ENCODE measurements at regions not wholly inside any gene's neighbourhood (a gene's known extent, or its start where the extent isn't known, plus 50 kb on each side); places are given as distances from the start of the nearest gene placed in this dataset.

GRCh38 chr15:47944637-47945288 is 176.0 kb upstream of the SLC24A5 start:
- Histone ChIP-seq H3K36me3 (ENCODE audit: low read length) (no peaks in the 10 kb centered on the region), H3K27me3 (ENCODE audit: low read length) (no peaks in the 10 kb centered on the region), H3K4me3 (ENCODE audit: insufficient read depth, low read length, poor library complexity, severe bottlenecking) (no peak overlapping the region), H3K9me3 (ENCODE audit: insufficient read depth, low read length) (no peaks in the 10 kb centered on the region), H3F3A (ENCODE audit: insufficient read depth) (no peaks in the 10 kb centered on the region), H3K9me2 (replicated peaks; ENCODE audit: insufficient read depth, low read length) (no peaks in the 10 kb centered on the region), H3K4me2 (ENCODE audit: low read depth, low read length, poor library complexity, severe bottlenecking) (no peak overlapping the region), H4K20me1 (ENCODE audit: low read depth, low read length) (no peaks in the 10 kb centered on the region), H2AFZ (ENCODE audit: low read depth, low read length, severe bottlenecking) (no peak overlapping the region), H3K9ac (ENCODE audit: low read length) (no peak overlapping the region), H3K79me2 (ENCODE audit: insufficient read depth, low read length) (no peaks in the 10 kb centered on the region), H3K27ac (ENCODE audit: low read depth, low read length) (no peak overlapping the region)
- no peak for TF ChIP-seq EZH2phosphoT487 (conservative IDR thresholded peaks at IDR 0.05; ENCODE audit: low read length)
- TF ChIP-seq, protein P1, sequence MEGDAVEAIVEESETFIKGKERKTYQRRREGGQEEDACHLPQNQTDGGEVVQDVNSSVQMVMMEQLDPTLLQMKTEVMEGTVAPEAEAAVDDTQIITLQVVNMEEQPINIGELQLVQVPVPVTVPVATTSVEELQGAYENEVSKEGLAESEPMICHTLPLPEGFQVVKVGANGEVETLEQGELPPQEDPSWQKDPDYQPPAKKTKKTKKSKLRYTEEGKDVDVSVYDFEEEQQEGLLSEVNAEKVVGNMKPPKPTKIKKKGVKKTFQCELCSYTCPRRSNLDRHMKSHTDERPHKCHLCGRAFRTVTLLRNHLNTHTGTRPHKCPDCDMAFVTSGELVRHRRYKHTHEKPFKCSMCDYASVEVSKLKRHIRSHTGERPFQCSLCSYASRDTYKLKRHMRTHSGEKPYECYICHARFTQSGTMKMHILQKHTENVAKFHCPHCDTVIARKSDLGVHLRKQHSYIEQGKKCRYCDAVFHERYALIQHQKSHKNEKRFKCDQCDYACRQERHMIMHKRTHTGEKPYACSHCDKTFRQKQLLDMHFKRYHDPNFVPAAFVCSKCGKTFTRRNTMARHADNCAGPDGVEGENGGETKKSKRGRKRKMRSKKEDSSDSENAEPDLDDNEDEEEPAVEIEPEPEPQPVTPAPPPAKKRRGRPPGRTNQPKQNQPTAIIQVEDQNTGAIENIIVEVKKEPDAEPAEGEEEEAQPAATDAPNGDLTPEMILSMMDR (IDR thresholded peaks at IDR 0.05; ENCODE audit: insufficient read depth, low read length, poor library complexity, severe bottlenecking), result no peak

- Histone ChIP-seq H3K27me3 (ENCODE audit: low read length) (no peaks in the 10 kb centered on the region), H3K9ac (ENCODE audit: low read length) (no peak overlapping the region), H3K36me3 (ENCODE audit: low read length) (no peaks in the 10 kb centered on the region), H2AFZ (ENCODE audit: low read depth, low read length, severe bottlenecking) (no peak overlapping the region), H3K4me2 (ENCODE audit: low read depth, low read length, poor library complexity, severe bottlenecking) (no peak overlapping the region), H3F3A (ENCODE audit: insufficient read depth) (no peaks in the 10 kb centered on the region), H3K79me2 (ENCODE audit: insufficient read depth, low read length) (no peaks in the 10 kb centered on the region), H3K9me3 (ENCODE audit: insufficient read depth, low read length) (no peaks in the 10 kb centered on the region), H4K20me1 (ENCODE audit: low read depth, low read length) (no peaks in the 10 kb centered on the region), H3K4me3 (ENCODE audit: insufficient read depth, low read length, poor library complexity, severe bottlenecking) (no peak overlapping the region), H3K27ac (ENCODE audit: low read depth, low read length) (no peak overlapping the region), H3K9me2 (replicated peaks; ENCODE audit: insufficient read depth, low read length) (no peaks in the 10 kb centered on the region)
- TF ChIP-seq, protein P1 (IDR thresholded peaks at IDR 0.05; ENCODE audit: insufficient read depth, low read length, poor library complexity, severe bottlenecking), result no peak
- TF ChIP-seq EZH2phosphoT487 (conservative IDR thresholded peaks at IDR 0.05; ENCODE audit: low read length), result no peak
Measured at GRCh38 chr15:47945872-47946650, 174.7 kb upstream of the SLC24A5 start.

- Histone ChIP-seq H3K79me2 (ENCODE audit: insufficient read depth, low read length) (no peaks in the 10 kb centered on the region), H2AFZ (ENCODE audit: low read depth, low read length, severe bottlenecking) (no peak overlapping the region), H3F3A (ENCODE audit: insufficient read depth) (no peaks in the 10 kb centered on the region), H3K9me3 (ENCODE audit: insufficient read depth, low read length) (no peaks in the 10 kb centered on the region), H3K9ac (ENCODE audit: low read length) (no peak overlapping the region), H3K36me3 (ENCODE audit: low read length) (no peaks in the 10 kb centered on the region), H3K9me2 (replicated peaks; ENCODE audit: insufficient read depth, low read length) (no peaks in the 10 kb centered on the region), H3K27me3 (ENCODE audit: low read length) (no peaks in the 10 kb centered on the region), H4K20me1 (ENCODE audit: low read depth, low read length) (no peaks in the 10 kb centered on the region), H3K4me3 (ENCODE audit: insufficient read depth, low read length, poor library complexity, severe bottlenecking) (no peak overlapping the region), H3K4me2 (ENCODE audit: low read depth, low read length, poor library complexity, severe bottlenecking) (no peak overlapping the region), H3K27ac (ENCODE audit: low read depth, low read length) (no peak overlapping the region)
- TF ChIP-seq EZH2phosphoT487 (conservative IDR thresholded peaks at IDR 0.05; ENCODE audit: low read length), result no peak
- TF ChIP-seq, protein P1 (IDR thresholded peaks at IDR 0.05; ENCODE audit: insufficient read depth, low read length, poor library complexity, severe bottlenecking), result no peak
Measured at GRCh38 chr15:47949815-47950214, 171.0 kb upstream of the SLC24A5 start.
